C4-2B (cell line): ENCODE measurements at regions not wholly inside any gene's neighbourhood (a gene's known extent, or its start where the extent isn't known, plus 50 kb on each side); places are given as distances from the start of the nearest gene placed in this dataset.

ENCODE experiments used
- CTCF ChIP-seq: fragments of 450-650 bp; conservative IDR thresholded peaks from 2 replicates; pipeline ENCODE4 v1.5.1; 2017; ENCODE audit warnings: mild to moderate bottlenecking
- ZFX ChIP-seq: fragments of 450-650 bp; IDR thresholded peaks from 2 replicates; pipeline ENCODE4 v1.6.1; 2017

GRCh38 chr10:84965468-84965867 lies 637.1 kb downstream of the CCSER2 start:
- TF ChIP-seq CTCF (no peak), ZFX (no peak)
